Activated CD8-positive, alpha-beta memory T cell treated with anti-CD3 and anti-CD28 coated beads for 36 hours (primary cell): ENCODE measurements at regions not wholly inside any gene's neighbourhood (a gene's known extent, or its start where the extent isn't known, plus 50 kb on each side); places are given as distances from the start of the nearest gene placed in this dataset.
"Not testable (repeated sequence)": the region's sequence is repeated elsewhere in the genome, so short reads cannot be mapped to it uniquely, and the experiment has no call there.

Source experiments
- CTCF ChIA-PET: fragments of 350-600 bp; sonication (Branson Sonifier 250); formaldehyde crosslinking; loops from one replicate; lab custom pipeline; 2021; ENCODE audit warnings: antibody characterized with exemption; lab: Charles Lee
- POLR2A ChIA-PET: fragments of 350-600 bp; sonication (Branson Sonifier 250); formaldehyde crosslinking; loops from one replicate; lab custom pipeline; 2021; ENCODE audit warnings: antibody characterized with exemption; lab: Charles Lee

DNA sequence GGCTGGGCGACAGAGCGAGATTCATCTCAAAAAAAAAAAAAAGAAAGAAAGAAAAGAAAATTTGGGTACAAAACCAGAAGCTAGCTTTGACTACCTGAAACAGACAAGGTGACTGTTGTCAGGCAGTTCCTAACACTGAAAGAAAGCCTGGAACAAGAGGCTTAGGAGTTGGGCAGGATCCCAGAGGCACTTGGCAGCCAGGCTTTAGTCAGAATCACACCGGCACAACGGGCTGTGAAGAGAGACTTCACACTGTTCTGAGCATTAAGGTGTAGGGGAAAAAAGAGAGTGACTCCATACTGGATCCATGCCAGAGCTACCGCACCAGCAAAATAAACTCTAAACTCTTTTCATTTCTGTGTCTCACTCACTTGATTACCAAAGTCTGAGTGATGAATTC is 130.8 kb downstream of the ZNF467 start:
- CTCF ChIA-PET: interaction anchor here (0.6 kb wide), 1 partner anchor 45 kb away, joined by 4 read pairs; no protein-coding TSS in a partner anchor
- POLR2A ChIA-PET: no interaction called here

DNA sequence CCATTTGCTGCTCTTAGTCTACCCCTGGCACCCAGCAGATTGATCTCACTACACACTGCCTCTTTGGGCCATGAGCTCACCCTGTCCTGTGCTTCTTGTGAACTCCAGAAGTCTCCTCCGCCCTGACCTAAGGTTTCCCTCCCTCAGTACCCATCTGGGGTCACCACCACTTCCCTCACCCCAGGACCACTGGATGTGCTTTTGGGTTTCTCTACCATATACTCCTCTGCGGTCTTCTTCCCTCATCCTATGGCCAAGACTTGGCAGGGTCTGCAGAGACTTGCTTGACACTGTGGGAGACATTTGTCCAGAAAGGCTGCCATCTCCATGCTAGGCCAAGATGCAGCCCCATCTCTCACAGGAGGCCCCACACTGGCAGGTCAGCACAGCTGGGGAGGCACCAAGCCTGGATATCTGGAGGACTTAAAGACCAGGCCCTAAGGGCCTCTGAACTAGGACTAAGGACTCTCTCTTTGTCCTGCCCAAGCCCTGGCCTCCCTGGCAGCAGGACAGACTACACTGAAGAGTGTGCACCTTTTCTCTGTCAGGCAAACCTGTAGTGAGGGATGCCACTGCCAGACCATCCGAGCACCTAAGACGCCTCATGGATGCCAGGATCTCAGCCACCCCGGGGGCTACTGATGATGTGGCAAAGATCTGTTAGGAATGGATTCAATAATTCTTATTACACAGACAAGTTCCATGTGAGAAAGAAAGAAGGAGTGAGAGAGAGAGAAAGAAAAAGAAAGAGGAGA is 134.6 kb downstream of the ZNF467 start:
- ChIA-PET POLR2A (no interaction called here), CTCF (no interaction called here)

DNA sequence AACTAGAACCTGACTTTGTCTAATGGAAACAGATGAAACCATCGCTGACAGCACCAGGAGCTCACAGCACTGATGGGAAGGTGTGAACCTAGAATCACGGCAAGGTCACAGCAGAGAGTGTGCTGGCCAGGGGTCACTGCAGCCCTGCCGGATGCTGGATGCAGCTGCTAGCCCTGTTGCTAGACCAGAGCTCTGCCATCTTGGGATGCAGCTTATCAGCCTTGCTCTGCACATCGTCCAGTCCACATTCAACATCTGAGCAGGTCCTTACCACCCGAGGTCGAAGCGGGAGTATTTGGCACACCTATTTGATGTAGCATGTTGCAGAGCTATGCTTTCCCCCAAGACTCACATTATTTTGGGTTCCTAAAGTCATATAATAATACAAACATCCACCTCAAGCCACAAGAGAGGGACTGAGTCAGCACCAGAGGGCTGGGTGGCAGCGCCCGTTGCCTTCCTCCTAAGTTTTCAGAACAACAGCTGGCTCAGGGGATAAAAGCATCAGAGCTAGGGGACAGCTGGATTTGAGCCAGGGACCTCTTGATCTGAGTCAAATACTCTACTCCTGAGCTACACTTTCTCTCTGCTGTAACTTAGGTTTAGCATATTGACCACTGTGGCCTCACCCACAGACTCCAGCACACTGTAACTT is 135.3 kb downstream of the ZNF467 start:
- ChIA-PET CTCF (no interaction called here), POLR2A (no interaction called here)

DNA sequence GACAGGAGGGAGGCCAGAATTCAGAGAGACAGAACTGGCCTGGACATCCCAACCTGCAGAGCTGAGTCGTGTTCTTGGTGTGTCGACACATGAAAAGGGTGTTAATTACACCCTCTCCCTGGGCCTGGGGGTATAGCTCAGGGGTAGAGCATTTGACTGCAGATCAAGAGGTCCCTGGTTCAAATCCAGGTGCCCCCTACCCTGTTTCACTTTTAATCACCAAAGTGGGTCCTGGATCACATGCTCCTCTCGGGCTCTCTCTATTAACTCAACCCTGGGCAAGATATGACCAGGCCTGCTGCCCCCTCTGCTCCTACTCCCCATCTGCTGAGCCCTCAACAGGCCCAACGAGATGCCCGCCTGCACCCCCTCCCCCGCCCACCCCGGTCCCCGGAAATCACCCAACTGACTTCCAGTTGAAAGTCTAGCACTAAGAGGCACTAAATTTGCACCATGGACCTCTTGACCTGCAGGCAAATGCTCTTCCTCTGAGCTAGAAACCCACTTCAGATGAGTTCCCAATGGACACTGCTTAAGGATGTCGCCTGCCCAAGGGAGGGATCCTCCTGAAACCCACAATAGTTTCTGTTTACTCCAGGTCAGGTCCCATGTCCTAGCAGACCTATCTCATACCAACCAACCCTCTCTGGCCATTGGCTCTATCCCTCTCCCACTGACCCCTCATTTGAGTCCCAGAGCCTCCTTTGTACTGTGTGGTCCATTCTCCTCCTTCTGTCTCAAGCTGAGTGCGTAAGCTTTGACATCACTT is 137.6 kb downstream of the ZNF467 start:
- CTCF ChIA-PET: interaction anchor here (1.2 kb wide), 1 partner anchor 73 kb away, joined by 3 read pairs; no protein-coding TSS in a partner anchor
- POLR2A ChIA-PET: no interaction called here

DNA sequence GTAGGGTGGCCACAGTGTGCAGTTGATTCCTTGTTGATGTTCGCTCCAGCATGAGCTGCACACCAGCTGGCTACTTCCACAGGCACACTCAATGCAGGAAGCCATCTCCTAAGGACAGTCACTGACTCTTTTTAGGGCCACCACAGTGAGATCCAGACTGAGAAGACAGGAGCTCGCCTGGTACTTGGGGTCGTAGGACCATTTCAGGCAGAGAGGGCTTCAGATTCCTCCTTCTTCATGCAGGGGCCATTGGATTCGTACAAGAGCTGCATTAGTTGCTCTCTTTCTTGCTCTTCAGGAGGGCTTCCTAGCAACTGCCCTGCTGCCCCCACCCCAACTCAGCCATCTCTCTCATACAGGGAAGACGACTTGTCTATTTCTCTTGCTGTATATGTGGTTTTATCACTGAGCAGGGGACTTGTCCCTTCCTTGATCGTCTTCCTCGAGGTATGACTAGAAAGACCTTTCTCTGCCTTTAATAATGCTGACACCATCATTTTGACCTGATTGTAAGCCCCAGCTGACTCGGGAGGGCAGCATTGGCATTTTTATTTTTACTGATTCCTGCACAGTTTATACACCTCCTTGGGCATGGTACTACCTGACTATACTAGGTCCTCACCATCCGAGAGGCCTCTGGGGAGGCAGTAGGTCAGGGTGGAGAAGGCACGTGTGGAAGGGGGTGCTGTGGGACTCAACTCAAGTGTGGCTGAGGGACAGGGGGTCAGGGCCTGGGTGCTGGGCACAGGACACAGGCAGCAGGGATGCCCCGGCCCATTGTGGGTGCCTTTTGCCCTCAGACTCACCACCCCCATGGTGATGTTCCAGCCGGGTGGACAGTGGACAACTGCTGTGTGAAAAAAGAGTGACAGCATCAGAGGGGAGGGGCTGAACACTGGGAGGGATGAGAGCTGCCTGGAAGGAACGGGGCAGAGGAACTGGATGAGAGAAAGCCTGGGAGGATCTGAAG is 136.7 kb upstream of the ZNF746 start:
- CTCF ChIA-PET: interaction anchor here (1.2 kb wide), 1 partner anchor 10 kb away, joined by 3 read pairs; no protein-coding TSS in a partner anchor
- POLR2A ChIA-PET: no interaction called here

DNA sequence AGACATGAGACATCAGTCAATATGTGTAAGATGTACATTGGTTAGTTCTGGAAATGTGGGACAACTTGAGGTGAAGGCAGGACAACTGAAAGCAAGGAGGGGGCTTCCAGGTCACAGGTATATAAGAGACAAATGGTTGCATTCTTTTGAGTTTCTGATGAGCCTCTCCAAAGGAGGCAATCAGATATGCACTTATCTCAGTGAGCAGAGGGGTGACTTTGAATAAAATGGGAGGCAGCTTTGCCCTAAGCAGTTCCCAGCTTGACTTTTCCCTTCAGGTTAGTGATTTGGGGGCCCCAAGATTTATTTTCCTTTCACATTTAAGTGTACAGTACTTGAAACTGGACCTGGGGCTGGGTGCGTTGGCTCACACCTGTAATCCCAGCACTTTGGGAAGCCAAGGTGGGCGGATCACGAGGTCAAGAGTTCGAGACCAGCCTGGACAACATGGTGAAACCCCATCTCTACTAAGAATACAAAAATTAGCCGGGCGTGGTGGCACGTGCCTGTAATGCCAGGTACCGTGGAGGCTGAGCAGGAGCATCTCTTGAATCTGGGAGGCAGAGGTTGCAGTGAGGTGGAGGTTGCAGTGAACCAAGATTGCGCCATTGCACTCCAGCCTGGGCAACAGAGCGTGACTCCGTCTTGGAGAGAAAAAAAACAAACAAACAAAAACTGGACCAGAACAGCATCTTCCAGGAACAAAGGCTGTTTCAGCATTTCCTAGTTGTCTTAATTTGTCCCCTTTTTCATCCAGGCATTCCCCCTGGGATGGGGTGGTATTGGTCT is 130.9 kb upstream of the ZNF746 start:
- POLR2A ChIA-PET, CTCF ChIA-PET: not testable (repeated sequence)

DNA sequence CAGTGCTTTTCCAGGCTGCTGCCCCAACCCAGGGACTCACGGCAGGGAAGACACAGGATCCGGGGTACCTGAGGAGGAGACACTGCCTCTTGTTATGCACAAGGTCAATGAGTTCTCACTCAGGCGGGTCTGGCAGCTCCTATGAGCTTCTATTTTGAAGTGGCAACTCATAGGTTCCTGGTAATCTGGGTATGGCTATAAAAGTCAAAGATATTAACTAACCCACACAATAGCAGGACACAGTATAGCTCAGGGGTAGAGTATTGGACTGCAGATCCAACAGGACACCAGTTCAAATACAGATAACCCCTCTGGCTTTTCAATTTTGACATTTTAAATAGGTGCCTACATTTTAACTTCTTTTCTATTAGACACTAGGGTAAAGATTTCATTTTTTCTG is 130.3 kb upstream of the ZNF746 start:
- POLR2A ChIA-PET: no interaction called here
- CTCF ChIA-PET: no interaction called here

DNA sequence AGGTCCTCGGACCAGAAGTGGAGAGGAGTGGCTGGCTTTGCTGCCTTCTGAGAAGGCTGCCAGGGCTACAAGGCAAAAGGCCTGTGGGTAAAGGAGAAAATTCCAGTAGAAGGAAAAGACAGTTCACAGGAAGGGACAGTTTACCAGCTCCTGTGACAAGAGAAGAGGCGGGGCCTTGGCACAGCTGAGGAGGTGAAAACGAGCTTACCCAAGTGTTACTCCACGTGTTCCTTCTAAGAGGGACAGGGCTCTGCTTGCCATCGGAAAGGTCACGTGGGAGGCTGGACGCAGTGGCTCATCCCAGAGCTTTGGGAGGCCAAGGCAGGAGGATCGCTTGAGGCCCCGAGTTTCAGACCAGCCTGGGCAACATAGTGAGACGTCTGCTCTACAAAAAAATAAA is 129.4 kb upstream of the ZNF746 start:
- CTCF ChIA-PET: no interaction called here
- POLR2A ChIA-PET: no interaction called here

DNA sequence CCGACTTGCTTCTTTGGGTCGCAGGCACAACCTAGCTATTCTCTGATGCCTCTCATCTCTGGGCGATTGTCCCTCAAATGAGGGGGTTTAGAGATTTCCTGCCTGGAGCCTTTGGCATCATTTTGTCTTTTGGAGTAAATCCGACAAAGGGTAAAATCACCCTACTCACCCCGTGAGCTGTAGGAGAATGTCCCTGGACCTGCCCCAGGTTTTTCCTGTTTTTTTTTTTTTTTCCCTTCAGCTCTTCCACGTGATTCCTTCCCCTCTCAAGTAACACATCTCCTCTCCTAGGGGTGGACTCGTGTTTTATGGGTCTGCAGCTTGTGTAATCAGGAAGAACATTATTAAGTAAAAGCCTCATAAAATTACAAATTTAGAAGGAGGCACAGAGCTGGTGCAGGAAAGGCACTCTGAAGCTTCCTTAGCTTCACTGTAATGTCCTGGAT is 128.4 kb upstream of the ZNF746 start:
- CTCF ChIA-PET: interaction anchor here (1.8 kb wide), 1 partner anchor 130 kb away, joined by 6 read pairs; no protein-coding TSS in a partner anchor
- POLR2A ChIA-PET: no interaction called here

DNA sequence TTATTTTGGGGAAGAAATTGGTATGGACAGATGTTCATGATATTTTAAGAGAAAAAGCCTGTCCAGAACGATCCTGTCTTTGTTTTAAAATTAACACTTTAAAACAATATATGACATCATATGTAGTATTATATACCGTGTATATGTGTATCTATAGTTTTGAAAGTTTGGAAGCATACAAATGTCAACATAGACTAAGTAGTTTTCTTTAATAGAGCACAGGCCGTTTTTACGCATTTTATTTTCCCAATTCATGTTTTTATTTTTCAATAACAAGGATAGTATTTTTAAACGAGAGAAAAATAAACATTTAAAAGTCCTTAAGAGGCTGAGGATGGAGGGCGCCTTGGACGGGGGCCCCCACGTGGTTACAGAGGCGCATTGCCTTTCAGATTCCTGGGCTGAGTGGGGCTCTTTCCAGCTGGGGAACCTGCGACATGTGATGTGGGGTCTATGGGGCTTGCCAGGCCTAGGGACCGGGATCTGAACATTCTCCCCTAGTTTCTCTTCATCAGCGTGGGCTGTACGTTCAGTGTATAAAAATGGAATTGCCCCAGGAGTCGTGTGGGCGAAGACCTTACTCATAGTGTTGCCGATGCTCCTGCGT is 127.8 kb upstream of the ZNF746 start:
- CTCF ChIA-PET: interaction anchor here (0.6 to 1.8 kb wide), 7 partner anchors 22 to 315 kb away, joined by 3 to 6 read pairs (median 3); no protein-coding TSS in a partner anchor
- POLR2A ChIA-PET: interaction anchor here (0.6 to 1.2 kb wide), 3 partner anchors 142 to 165 kb away, joined by 3 read pairs; partner anchors contain the start of gene ZNF777

DNA sequence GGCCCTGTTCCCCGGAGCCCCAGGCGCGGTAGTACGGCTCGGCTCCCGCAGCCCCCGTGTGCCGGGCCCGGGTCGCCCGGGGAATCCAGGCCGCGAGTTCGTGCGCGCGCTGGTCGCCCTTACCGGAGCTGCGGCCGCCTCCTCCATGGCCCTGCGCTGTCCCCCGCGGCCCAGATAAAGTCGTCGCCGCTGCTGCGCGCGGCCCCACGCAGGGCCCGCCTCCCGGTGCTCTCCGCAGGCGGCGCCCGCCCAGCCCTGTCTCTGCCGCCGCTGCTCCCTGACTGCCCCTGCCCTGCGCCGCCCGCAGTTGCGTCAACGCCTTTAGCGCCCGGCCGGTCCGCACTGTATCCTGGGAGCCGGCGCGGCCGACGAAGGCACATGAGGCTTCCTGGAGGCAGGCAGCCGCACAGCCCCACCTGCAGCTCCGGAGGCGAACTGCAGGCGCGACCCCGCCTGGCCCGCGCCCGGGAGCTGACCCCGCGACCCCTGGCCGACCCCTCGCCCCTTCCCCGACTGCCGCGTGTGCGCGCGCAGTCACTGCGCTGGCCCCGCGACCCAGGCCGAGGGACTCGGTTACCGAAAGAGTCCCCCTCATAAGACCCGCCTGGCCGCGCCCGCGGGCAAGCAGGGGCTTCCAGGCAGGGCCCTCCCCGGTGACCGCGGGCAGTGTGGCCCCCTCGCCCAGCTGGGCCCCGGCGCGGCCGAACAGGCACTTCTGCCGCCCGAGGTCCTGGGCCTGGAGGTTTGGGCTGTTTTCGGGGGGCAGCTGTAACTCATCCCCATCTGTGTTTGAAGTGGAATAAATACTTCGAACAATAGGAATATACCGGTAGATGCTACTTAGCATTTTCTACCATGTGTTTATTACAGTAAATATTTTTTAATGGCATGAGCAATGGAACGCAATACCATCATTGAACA is 127.1 kb upstream of the ZNF746 start:
- CTCF ChIA-PET: interaction anchor here (0.6 to 1.8 kb wide), 10 partner anchors 9 to 314 kb away, joined by 3 to 6 read pairs (median 3); no protein-coding TSS in a partner anchor
- POLR2A ChIA-PET: interaction anchor here (0.5 to 1.2 kb wide), 4 partner anchors 141 to 740 kb away, joined by 3 to 5 read pairs (median 3); partner anchors contain the start of gene ZNF777

DNA sequence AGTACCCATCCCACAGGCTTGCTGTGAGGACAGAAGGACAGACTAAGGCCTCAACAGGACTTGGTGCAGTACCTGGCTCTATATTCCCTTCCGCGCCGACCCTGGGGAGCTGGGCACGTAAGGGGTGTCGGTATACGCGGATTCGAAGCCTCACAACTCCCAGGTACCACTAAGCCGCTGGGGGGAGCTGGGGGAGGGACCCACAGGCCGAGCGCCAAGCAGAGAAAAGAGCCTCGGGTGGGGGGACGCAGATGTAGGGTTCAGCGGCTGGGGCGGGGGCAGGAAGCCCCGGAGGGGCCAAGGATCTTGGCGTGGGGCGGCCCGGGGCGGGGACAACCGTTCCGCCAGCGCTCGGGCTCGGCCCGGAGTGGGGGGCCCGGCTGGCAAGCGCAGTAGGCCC is 126.4 kb upstream of the ZNF746 start:
- POLR2A ChIA-PET: interaction anchor here (1.2 kb wide), 1 partner anchor 163 kb away, joined by 3 read pairs; the partner anchor contains the start of gene ZNF777

DNA sequence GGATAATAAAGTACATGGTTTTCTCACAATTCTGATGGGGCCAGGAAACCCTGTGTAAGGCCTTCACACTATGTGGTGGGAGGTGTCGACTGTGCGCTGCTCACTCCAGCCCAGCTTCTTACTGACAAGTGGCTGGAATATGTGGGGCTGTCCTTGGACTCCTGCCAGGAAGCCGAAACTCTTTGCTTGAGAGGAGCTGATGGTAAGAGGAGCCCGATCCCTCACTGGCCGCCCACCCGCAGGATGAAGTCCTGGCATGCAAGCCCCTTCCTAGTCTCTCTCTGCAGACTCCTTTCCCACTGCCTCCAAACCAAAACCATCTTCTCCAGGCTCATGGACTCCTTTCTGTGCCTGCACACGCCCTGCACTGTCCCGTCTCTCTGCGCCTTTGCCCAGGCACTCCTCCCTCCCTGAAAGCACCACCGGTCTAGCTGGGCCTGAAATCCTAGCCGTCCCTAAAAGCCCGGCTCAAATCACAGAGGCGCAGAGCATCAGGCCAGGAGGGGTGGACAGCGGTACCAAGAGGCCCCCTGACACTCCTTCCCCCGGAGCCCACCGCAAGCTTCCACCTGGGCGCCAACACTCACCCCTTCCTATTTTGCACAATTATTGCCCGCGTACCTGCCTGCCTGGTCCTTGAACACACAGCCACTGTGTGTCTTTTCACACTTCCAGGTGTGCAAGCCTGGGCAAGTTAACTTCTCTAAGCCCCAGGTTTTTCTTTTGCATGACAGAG is 125.8 kb upstream of the ZNF746 start:
- CTCF ChIA-PET: interaction anchor here (0.7 to 1.2 kb wide), 3 partner anchors 11 to 193 kb away, joined by 3 read pairs; no protein-coding TSS in a partner anchor

More for the DNA sequence above, 126.4 kb upstream of the ZNF746 start:
- CTCF ChIA-PET: interaction anchor here (0.7 to 1.3 kb wide), 6 partner anchors 10 to 201 kb away, joined by 3 to 5 read pairs (median 3); no protein-coding TSS in a partner anchor

DNA sequence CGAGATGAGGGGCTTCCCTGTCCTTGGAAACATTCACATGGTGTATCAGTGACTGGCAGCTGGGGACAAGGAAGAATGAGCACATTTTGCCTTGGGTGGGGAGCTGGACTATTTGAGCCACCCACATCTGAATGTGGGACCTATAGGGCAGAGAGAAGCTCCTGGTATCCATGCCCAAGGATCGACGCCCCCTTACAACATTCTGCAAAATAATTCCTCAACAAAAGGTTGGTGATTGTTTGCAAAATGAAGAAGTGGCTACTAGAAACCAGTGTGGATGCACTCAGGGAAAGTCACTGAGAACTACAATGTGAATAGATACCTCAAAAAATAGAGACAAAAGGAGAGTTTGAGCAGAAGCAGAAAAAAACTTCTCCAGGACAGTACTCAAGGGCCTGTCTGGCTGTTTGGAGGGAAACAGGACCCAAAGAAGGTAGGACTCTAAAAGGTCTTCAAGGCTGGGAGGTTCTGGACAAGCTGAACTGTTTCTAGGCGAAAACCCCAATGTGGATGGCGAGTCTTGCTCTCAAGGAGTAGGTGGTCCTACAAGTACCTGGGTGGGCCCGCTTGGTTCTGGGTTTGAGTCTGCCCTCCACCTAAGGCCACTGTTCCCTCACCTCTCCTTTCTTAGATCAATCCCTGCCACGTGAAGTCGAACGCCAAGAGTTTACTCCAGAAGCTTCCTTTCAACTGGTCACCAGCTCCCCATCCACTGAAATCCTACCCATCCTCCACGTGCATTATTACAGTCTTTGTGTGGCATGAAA is 125.0 kb upstream of the ZNF746 start:
- ChIA-PET POLR2A (no interaction called here), CTCF (interaction anchor here (0.5 to 1.2 kb wide), 2 partner anchors 16 to 507 kb away, joined by 3 read pairs; no protein-coding TSS in a partner anchor)

More for the DNA sequence above, 125.8 kb upstream of the ZNF746 start:
- POLR2A ChIA-PET: not testable (repeated sequence)
